ENCODE measurements at regions not wholly inside any gene's neighbourhood (a gene's known extent, or its start where the extent isn't known, plus 50 kb on each side); places are given as distances from the start of the nearest gene placed in this dataset.
A peak's percentile ranks its signal among the peaks of the same experiment; 100 is the strongest.

DNA sequence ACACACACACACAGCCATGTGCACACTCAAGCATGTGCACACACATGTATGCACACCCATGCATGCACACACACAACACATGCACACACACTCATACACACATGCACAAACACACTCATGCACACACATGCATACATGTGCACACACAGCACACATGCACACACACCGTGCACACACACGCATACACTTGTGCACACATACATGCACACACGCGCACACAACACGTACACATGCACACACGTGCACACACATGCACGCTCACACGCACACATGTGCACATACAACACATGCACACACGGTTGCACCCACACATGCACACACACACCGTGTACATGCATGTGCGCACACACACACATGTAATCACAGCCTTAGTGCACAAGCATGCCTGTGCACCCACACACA lies 230.4 kb upstream of the GSE1 start:
- H3K4me1 Mint-ChIP-seq = no peaks in the 10 kb centered on the region
- no peak overlapping the region for H3K4me3 Mint-ChIP-seq
- H3K27me3 ChIP-seq (ENCODE audit: control insufficient read depth, insufficient read depth, low read length) = no peaks in the 10 kb centered on the region
- peak in 1 of 3 donors; percentile 5 for ATAC-seq
- H3K9me3 ChIP-seq (ENCODE audit: control insufficient read depth, insufficient read depth, low read length) = no peaks in the 10 kb centered on the region
- H3K27ac ChIP-seq (ENCODE audit: low read length) = no peak overlapping the region
- H3K27ac Mint-ChIP-seq = no peak overlapping the region
- no peak overlapping the region for H3K4me3 ChIP-seq (ENCODE audit: low read length)
- no peak for TF ChIP-seq CTCF (IDR thresholded peaks at IDR 0.05)
- peaks cover 0 to 2% of the 10 kb centered on the region in 2 donors for H3K9me3 Mint-ChIP-seq
- no peaks in the 10 kb centered on the region for H3K4me1 ChIP-seq (ENCODE audit: control insufficient read depth, insufficient read depth, low read length)
- no peak for DNase-seq
- H3K36me3 Mint-ChIP-seq = no peaks in the 10 kb centered on the region
- intact Hi-C loops (cut with micrococcal nuclease) = no loop called here
- 97% methylated on average over 11 of the region's 11 CpGs for WGBS (ENCODE audit: insufficient coverage)
- peaks cover 10 to 27% of the 10 kb centered on the region in 2 donors for H3K27me3 Mint-ChIP-seq (ENCODE audit: low read depth in 2 of 2)
- H3K36me3 ChIP-seq (ENCODE audit: control insufficient read depth, insufficient read depth, low read length) = no peaks in the 10 kb centered on the region

GRCh38 chr16:85383836-85384832 lies 229.0 kb upstream of the GSE1 start:
- DNase-seq = no peak
- intact Hi-C loops (cut with micrococcal nuclease) = no loop called here
- no peak for TF ChIP-seq CTCF (IDR thresholded peaks at IDR 0.05)
- H3K4me3 ChIP-seq (ENCODE audit: low read length) = no peak overlapping the region
- H3K9me3 ChIP-seq (ENCODE audit: control insufficient read depth, insufficient read depth, low read length) = no peaks in the 10 kb centered on the region
- Mint-ChIP-seq H3K27me3 (ENCODE audit: low read depth in 2 of 2) (peaks cover 10 to 19% of the 10 kb centered on the region in 2 donors), H3K4me1 (no peaks in the 10 kb centered on the region), H3K4me3 (no peak overlapping the region), H3K9me3 (peaks cover 0 to 3% of the 10 kb centered on the region in 2 donors), H3K27ac (no peak overlapping the region), H3K36me3 (no peaks in the 10 kb centered on the region)
- H3K27ac ChIP-seq (ENCODE audit: low read length) = no peak overlapping the region
- ATAC-seq = no peak
- no peaks in the 10 kb centered on the region for H3K27me3 ChIP-seq (ENCODE audit: control insufficient read depth, insufficient read depth, low read length)
- WGBS (ENCODE audit: insufficient coverage) = 89% methylated on average over 18 of the region's 19 CpGs
- H3K4me1 ChIP-seq (ENCODE audit: control insufficient read depth, insufficient read depth, low read length) = no peaks in the 10 kb centered on the region
- H3K36me3 ChIP-seq (ENCODE audit: control insufficient read depth, insufficient read depth, low read length) = no peaks in the 10 kb centered on the region

DNA sequence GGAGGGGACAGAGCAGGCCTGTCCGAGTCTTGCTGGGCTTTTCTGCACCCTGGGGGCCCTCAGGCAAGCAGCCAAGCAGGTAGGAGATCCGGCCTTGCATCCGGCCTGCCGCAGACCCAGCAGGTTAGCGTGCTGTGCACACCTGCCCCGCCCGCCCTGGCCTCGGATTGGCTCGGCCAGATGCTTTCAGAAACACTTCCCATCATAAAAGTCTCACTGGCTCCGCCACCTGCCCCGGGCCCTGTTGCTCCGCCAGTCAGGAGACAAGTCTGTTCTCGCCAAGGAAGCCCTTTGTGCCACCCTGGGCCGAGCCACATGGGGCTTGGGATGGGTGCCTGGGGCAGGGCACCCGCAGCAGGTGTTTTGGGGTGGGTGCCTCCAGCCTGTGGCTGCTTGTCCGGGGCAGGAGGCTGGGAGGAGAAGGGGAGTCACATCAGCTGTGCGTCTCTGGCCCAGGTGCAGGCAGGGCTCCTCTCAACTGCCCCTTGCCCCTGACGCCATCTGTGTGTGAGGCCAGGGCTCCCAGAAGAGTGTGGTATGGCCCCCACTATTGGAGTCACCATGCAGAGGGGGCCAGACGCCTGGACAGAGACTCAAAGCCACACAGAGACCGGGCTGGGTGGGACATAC lies 228.2 kb upstream of the GSE1 start:
- Mint-ChIP-seq H3K27me3 (ENCODE audit: low read depth in 2 of 2) (peaks cover 10 to 16% of the 10 kb centered on the region in 2 donors), H3K4me1 (no peaks in the 10 kb centered on the region), H3K9me3 (peaks cover 0 to 3% of the 10 kb centered on the region in 2 donors), H3K36me3 (no peaks in the 10 kb centered on the region), H3K27ac (no peak overlapping the region), H3K4me3 (no peak overlapping the region)
- WGBS (ENCODE audit: insufficient coverage) = 55% methylated on average over 20 of the region's 20 CpGs
- H3K4me1 ChIP-seq (ENCODE audit: control insufficient read depth, insufficient read depth, low read length) = no peaks in the 10 kb centered on the region
- TF ChIP-seq CTCF (IDR thresholded peaks at IDR 0.05) = no peak
- H3K27me3 ChIP-seq (ENCODE audit: control insufficient read depth, insufficient read depth, low read length) = no peaks in the 10 kb centered on the region
- no peak for DNase-seq
- no peaks in the 10 kb centered on the region for H3K36me3 ChIP-seq (ENCODE audit: control insufficient read depth, insufficient read depth, low read length)
- H3K27ac ChIP-seq (ENCODE audit: low read length) = no peak overlapping the region
- H3K4me3 ChIP-seq (ENCODE audit: low read length) = no peak overlapping the region
- intact Hi-C loops (cut with micrococcal nuclease) = no loop called here
- H3K9me3 ChIP-seq (ENCODE audit: control insufficient read depth, insufficient read depth, low read length) = no peaks in the 10 kb centered on the region
- ATAC-seq = peak in 1 of 3 donors; percentile 21
